ENCODE measurements at regions not wholly inside any gene's neighbourhood (a gene's known extent, or its start where the extent isn't known, plus 50 kb on each side); places are given as distances from the start of the nearest gene placed in this dataset.

DNA sequence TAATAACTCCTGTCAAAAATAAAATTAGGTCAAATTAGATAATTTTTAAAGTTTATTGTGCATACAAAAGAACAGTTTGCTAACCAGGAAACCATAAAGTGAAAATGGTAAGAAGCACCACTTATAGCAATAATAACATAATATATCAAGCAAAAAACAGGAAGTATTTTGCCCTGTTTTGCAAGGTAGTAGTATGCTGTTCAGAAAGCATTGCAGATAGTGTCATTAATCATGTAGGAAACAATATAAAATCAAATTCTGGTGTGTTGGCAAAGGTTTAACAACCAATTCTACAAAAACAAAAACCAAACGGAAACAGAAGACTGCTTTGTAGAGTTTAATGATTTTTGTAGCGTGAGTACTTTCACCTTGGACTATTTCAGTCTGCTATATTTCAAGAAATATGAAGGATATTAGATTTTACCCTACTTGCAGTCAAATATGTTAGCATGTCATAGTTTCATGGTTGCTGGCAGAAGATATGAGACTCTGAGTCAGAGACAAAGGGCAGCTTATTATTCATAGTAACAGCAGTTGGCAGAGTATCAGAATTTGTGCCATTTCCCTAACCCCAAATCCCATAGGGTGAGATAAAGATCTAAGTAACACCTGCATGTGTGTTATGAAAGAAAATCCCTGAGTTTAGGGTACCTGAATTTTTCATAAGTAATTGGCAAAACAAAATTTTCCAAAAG, 729.0 kb upstream of the BRINP3 start:
- intact Hi-C loops (cut with DNase I): no loop called here
- ATAC-seq (ENCODE audit: poor library complexity): no peak
- no peak for DNase-seq

DNA sequence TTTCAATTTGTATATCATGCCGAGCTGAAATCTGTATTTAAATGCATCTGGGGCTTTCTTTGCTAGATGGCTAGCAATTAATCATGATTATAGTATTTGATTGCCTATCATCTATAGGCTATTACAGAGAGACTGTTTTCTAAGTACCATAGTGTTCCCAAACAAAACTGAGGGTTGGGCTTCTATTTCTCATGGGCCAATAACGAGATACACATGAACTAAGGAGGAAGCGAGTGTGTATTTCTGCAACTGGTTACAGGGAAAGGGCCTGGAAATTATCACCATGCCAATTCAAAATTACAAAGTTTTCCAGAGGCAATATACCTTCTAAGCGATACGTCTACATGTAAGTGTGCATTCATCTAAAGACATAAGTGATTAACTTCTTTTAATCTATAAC, 744.5 kb upstream of the BRINP3 start:
- intact Hi-C loops (cut with DNase I): no loop called here
- no peak for DNase-seq
- ATAC-seq (ENCODE audit: poor library complexity): no peak

- ATAC-seq (ENCODE audit: poor library complexity) (no peak), DNase-seq (no peak)
- intact Hi-C loops (cut with DNase I): no loop called here
Measured at GRCh38 chr1:191240925-191241324, 763.3 kb upstream of the BRINP3 start.

DNA sequence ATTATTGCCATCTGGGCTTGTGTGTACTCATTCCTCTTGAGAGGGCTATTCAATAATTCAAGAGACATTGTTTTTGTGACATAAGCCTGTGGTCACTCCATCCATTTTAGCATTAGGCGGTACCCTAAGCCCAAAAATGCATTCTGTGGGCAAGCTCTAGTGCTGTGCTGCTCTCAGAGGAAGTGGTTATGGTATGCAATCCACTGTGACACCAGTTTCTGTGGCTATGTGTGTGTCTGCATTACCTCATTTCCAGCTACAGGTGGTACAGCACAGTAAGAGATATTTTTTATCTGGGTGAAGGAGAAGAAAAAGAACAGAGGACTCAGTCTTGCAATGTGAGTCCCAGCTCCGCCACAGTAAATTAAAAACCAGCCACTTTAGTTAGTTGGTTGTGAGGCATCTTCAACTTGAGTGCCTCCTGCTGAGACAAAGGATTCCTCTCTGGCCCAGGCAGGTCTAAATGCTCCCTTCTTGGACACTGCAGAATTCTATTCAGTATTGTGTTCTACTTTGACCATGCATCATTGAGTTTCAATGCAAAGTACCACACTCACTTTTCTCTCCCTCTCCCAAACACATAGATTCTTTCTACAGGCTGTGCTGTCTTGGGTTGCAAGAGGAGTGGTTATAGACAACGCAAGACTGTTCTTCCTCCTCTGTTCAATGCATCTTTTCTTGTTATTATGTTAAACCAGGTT, 777.8 kb upstream of the BRINP3 start:
- DNase-seq: no peak
- intact Hi-C loops (cut with DNase I): no loop called here
- no peak for ATAC-seq (ENCODE audit: poor library complexity)

DNA sequence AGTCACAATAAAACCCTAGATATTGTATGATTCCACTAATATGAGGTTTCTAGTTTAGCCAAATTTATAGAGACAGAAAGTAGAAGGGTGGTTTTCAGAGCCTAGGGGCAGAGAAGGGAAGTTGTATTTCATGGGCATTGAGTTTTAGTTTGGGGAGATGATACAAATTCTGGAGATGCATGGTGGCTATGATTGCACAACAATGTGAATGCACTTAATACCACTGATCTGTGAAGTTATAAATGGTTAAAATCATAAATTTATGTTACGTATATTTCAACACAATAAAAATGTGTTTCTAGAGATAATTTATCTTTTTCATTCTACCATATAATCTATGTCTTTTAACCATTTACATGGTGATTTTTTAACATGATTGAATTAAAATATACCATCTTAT, 779.3 kb upstream of the BRINP3 start:
- ATAC-seq (ENCODE audit: poor library complexity): no peak
- no peak for DNase-seq
- intact Hi-C loops (cut with DNase I): no loop called here

- DNase-seq (no peak), ATAC-seq (ENCODE audit: poor library complexity) (no peak)
- intact Hi-C loops (cut with DNase I): no loop called here
Measured at GRCh38 chr1:191260056-191260455, 782.4 kb upstream of the BRINP3 start.

DNA sequence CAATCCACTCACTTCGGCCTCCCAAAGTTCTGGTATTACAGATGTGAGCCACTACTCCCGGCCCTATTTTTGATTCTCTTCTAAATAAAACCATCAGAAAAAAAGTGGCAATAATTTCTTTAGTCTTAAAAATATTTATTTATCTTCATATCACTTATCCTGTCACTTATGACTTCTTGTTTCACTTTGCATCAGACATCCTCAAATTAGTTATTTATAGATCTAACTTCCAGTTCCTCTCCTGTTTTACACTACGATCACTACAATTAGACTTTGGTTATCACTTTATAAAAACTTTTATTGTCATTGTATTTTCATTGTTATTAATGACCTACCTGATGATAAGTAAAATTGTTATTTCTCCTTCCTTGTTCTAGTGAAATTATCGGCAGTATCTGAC, 783.4 kb upstream of the BRINP3 start:
- DNase-seq: no peak
- intact Hi-C loops (cut with DNase I): no loop called here
- ATAC-seq (ENCODE audit: poor library complexity): no peak

DNA sequence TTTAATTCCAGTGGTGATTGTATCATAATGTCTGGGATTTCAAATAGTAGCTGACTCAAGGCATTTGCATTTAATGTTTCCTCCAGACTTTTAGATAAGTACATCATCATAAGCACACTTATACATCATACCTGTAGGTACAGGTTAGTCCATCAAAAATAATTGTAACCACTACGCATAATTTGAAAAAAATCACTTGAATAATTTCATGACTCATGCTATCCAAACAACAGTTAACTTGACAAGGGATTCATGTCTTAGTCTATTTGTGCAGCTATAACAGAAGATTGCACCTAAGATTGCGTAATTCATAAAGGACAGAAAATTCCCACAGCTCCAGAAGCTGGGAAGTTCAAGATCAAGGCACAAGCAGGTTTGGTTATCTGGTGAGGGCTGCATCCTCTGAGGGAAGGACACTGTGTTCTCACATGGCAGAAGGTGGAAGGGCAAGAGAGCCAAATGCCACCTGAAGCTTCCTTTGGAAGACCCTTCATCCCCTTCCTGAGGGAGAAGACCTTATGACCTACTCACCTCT, 801.7 kb upstream of the BRINP3 start:
- intact Hi-C loops (cut with DNase I): no loop called here
- ATAC-seq (ENCODE audit: poor library complexity) (no peak), DNase-seq (no peak)

DNA sequence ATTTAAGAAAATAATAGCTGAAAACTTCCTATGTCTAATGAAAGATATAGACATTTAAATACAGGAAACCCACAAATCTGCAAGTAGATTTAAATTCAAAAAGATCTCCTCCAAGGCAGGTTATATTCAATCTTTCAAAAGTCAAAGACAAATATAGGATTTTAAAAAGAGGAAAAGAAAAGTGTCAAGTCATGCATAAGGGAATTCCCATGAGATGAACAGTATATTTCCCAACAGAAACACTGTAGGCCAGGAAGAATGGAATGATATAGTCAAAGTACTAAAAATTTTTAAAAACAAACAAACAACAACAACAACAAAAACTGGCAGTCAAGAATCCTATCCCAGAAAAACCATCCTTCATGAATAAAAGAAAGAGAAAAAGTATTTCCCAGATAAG, 806.5 kb upstream of the BRINP3 start:
- intact Hi-C loops (cut with DNase I): no loop called here
- ATAC-seq (ENCODE audit: poor library complexity) (no peak), DNase-seq (no peak)

DNA sequence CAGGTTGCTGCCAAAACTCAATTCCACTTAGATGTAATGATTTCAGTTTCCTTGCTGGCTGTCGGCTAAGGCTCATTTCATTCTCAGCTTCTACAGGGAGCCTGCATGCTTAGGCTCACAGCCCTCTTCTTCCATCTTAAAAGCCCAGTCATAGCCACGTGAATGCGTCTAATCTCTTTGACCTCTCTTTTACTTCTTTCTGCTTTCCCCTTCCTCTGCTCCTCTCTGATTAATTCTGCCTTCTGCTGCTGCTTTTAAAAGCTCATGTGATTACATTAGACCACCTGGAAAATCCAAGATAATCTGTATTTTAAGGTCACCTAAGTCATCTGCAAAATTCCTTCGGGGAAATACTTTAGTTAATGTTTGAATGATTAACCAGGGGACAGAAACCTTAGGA, 812.8 kb upstream of the BRINP3 start:
- no peak for ATAC-seq (ENCODE audit: poor library complexity)
- DNase-seq: no peak
- intact Hi-C loops (cut with DNase I): no loop called here

- no peak for ATAC-seq (ENCODE audit: poor library complexity)
- DNase-seq: no peak
Measured at GRCh38 chr1:191305370-191305769, 827.7 kb upstream of the BRINP3 start.

DNA sequence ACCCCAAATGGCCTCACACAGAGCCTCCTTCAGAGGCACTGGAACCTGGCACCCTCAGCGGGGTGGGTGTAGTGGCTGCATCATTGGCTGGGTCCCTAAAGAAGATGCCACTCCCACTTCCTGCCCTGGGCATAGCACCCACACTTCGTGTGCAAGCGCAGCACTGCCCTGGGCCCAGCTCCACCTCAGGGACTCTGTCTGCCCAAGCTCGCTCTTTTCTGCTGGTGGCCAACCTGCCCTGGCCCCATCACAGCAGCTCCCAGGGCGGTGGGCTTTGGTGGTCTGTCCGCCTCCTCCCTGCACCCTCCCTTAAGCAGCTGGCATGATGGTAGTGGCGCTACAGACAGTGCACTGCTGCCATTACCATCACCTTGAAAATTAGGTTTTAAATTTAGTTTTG, 829.3 kb upstream of the BRINP3 start:
- no peak for DNase-seq
- no peak for ATAC-seq (ENCODE audit: poor library complexity)
- intact Hi-C loops (cut with DNase I): no loop called here

More at GRCh38 chr1:191305370-191305769, 827.7 kb upstream of the BRINP3 start:
- intact Hi-C loops (cut with DNase I): no loop called here

GRCh38 chr1:191320062-191320461, 838.2 kb upstream of the RGS18 start:
- no peak for DNase-seq
- intact Hi-C loops (cut with DNase I): no loop called here
- no peak for ATAC-seq (ENCODE audit: poor library complexity)

GRCh38 chr1:191327868-191328267, 830.4 kb upstream of the RGS18 start:
- no peak for DNase-seq
- intact Hi-C loops (cut with DNase I): no loop called here
- no peak for ATAC-seq (ENCODE audit: poor library complexity)

- ATAC-seq (ENCODE audit: poor library complexity) (no peak), DNase-seq (no peak)
- intact Hi-C loops (cut with DNase I): no loop called here
Measured at GRCh38 chr1:191343816-191344215, 814.4 kb upstream of the RGS18 start.

DNA sequence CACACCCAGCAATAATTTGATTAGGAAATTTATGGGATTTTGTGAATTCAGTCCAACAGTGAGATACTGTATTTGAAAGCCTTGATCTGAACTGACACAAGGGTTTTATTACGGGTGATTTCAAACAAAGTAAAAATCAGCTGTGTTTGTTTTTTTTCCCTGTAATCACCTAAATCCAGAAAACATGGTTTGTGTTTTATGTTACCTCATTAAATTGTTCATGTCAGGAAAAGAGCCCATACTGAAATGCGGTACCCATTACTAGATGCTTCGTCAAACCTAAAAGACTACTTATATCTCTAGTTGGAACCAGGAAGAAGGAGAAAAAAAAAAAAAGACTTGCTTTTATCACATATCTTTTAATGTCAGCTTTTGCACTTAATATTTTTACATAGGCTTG, 811.9 kb upstream of the RGS18 start:
- no peak for DNase-seq
- intact Hi-C loops (cut with DNase I): no loop called here
- ATAC-seq (ENCODE audit: poor library complexity): no peak

- no peak for ATAC-seq (ENCODE audit: poor library complexity)
- DNase-seq: no peak
- intact Hi-C loops (cut with DNase I): no loop called here
Measured at GRCh38 chr1:191348328-191348727, 809.9 kb upstream of the RGS18 start.

GRCh38 chr1:191350938-191351337, 807.3 kb upstream of the RGS18 start:
- intact Hi-C loops (cut with DNase I): no loop called here
- no peak for DNase-seq
- ATAC-seq (ENCODE audit: poor library complexity): no peak

GRCh38 chr1:191358724-191359123, 799.5 kb upstream of the RGS18 start:
- intact Hi-C loops (cut with DNase I): no loop called here
- DNase-seq (no peak), ATAC-seq (ENCODE audit: poor library complexity) (no peak)

DNA sequence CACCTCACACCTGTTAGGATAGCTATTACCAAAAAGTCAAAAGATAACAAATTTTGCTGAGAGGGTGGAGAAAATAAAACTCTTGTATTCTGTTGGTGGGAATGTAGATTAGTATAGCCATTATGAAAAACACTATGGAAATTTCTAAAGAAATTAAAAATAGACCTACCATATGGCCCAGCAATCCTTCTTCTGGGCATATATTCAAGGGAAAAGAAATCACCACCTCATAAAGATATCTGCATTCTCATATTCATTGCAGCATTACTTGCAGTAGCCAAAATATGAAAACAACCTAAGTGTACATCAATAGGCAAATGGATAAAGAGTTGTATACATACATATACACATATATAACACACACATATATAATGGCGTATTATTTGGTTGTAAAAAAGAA, 791.6 kb upstream of the RGS18 start:
- intact Hi-C loops (cut with DNase I): no loop called here
- ATAC-seq (ENCODE audit: poor library complexity) (no peak), DNase-seq (no peak)

All from Right ventricle myocardium superior (tissue), 1 donor.